ENCODE measurements at regions not wholly inside any gene's neighbourhood (a gene's known extent, or its start where the extent isn't known, plus 50 kb on each side); places are given as distances from the start of the nearest gene placed in this dataset.
A peak's percentile ranks its signal among the peaks of the same experiment; 100 is the strongest.
"Not testable (repeated sequence)": the region's sequence is repeated elsewhere in the genome, so short reads cannot be mapped to it uniquely, and the experiment has no call there.

DNA sequence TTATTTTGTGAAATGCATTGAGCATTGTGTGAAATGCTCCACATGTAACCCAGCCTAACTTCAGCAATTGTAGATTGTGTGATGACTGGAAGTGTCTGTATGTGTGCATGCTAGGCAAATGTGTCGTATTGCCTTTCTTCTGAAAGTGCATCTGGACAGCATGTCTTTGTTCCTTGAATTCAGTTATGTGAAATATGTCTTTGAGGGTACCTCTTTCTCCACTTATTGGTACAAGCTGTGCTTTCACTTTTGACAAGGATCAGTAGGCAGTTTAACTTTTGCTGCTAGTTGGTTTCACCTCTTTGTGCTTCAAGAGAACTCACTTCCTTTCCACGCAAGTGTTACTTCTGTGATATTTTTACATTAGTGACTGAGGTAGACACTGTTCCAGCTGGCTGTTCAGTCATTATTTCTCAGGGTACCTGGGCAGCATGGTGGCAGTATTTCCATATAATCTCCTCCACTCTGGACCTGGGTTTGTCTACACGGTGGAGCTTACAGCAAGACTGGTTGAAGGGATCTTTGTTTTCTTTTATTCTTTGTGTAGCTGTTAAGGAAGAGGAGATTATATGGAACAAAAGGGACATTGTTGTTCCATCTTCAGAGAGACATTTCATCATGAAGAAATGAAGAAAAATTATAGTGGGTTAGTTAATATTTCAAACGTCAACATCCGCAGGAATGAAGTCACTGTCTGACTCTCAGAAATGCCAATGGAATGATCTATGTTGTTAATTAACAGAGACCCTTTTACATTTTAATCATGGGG lies 175.4 kb downstream of the UTRN start:
- peak; percentile 52 for DNase-seq (ENCODE audit: low spot score)
- TF ChIP-seq, protein P1, sequence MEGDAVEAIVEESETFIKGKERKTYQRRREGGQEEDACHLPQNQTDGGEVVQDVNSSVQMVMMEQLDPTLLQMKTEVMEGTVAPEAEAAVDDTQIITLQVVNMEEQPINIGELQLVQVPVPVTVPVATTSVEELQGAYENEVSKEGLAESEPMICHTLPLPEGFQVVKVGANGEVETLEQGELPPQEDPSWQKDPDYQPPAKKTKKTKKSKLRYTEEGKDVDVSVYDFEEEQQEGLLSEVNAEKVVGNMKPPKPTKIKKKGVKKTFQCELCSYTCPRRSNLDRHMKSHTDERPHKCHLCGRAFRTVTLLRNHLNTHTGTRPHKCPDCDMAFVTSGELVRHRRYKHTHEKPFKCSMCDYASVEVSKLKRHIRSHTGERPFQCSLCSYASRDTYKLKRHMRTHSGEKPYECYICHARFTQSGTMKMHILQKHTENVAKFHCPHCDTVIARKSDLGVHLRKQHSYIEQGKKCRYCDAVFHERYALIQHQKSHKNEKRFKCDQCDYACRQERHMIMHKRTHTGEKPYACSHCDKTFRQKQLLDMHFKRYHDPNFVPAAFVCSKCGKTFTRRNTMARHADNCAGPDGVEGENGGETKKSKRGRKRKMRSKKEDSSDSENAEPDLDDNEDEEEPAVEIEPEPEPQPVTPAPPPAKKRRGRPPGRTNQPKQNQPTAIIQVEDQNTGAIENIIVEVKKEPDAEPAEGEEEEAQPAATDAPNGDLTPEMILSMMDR (IDR thresholded peaks at IDR 0.05; ENCODE audit: extremely low read depth, missing control alignments): no peak

DNA sequence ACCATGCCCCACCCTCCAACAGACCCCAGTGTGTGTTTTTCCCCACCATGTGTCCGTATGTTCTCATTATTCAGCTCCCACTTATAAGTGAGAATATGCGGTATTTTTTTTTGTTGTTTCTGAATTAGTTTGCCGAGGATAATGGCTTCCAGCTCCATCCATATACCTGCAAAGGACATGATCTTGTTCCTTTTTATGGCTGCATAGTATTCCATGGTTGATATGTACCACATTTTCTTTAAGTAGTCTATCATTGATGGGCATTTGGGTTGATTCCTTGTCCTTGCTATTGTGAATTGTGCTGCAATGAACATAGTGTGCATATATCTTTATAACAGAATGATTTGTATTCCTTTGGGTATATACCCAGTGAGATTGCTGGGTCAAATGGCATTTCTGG lies 176.9 kb downstream of the UTRN start:
- TF ChIP-seq, protein P1 (IDR thresholded peaks at IDR 0.05; ENCODE audit: extremely low read depth, missing control alignments): no peak
- no peak for DNase-seq (ENCODE audit: low spot score)

DNA sequence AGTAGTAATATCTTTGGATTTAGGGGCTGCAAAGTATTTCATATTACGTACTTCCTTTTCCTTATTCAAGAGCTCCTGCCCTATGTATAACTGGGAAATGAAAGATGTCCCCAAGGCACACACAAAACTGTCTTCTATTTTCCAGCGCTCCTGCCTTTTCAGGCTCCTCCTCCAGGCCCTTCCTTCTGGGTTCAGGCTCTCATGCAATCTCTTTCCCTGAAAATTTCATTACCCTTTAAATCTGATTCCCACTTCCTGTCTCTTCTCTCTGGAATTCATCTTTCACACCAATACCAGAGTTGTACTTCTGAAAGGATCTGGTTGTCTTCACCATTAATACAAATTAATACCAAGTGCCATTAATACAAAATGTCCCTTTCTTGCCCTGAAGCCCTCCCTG lies 181.6 kb downstream of the UTRN start:
- TF ChIP-seq, protein P1 (IDR thresholded peaks at IDR 0.05; ENCODE audit: extremely low read depth, missing control alignments): no peak
- no peak for DNase-seq (ENCODE audit: low spot score)

DNA sequence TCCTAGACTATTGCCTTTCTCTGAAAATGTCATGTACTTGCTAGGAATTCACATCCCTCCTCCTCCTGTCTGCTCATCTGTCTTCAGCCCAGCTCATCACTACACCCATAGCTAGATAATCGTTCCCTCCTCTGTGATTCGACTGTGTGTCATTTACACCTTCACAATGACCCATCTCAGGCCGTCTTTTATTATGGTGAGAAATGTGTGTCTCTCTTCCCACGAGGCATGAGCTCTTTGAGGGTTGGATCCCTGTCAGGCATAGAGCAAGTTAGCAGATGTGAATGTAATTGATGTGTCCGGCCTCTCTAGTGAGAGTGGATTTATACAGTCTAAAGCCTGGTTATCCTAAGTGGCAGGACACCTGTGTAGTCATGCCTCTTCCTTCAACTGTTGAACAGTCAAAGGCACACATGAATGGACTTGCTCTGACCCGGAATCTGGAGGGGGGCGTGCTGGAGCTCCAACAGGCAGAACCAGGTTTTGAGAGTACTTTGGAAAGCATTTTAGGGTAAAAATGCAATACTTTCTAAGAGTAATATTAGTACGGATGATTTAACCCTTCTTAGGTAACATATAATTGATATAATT lies 182.1 kb downstream of the UTRN start:
- TF ChIP-seq, protein P1 (IDR thresholded peaks at IDR 0.05; ENCODE audit: extremely low read depth, missing control alignments): no peak
- DNase-seq (ENCODE audit: low spot score): no peak

DNA sequence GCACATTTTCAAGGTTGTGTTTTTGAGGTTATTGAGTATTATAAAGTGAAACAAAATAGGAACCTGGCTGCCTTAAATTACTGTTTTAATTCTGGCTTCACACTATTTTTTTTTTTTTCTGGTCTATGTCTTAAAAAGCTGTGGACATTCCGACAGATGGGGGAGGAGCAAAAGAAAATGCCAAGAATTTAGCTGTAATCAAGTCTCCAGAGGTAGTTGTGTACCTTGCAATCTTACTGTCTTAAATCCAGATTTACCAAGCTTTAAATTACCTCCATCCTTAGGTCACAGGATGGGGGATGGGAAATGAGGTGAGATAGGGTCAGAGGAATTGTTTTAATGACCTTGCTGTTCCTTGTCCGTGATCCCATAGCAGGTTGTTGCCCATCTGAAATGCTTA lies 182.8 kb downstream of the UTRN start:
- no peak for DNase-seq (ENCODE audit: low spot score)
- TF ChIP-seq, protein P1 (IDR thresholded peaks at IDR 0.05; ENCODE audit: extremely low read depth, missing control alignments): no peak

DNA sequence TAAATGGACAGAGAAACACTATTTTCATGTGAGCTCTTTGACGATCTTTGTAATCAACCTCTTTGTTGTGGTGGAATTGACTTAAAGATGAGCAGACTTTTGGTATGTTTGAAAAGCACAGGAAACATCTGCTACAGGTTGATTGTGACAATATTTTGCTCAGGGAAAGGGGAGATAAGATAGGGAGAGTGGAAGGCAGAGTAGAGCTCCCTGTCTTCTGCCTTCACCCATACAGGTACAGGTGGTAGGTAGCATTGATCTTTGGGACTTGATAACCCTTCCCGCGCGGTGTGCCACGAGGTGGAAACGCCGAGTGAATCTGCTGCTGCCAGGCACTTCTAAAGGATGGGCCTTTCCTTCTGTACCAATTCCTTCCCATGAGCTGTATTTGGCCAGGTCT lies 183.6 kb downstream of the UTRN start:
- TF ChIP-seq, protein P1 (IDR thresholded peaks at IDR 0.05; ENCODE audit: extremely low read depth, missing control alignments): no peak
- no peak for DNase-seq (ENCODE audit: low spot score)

DNA sequence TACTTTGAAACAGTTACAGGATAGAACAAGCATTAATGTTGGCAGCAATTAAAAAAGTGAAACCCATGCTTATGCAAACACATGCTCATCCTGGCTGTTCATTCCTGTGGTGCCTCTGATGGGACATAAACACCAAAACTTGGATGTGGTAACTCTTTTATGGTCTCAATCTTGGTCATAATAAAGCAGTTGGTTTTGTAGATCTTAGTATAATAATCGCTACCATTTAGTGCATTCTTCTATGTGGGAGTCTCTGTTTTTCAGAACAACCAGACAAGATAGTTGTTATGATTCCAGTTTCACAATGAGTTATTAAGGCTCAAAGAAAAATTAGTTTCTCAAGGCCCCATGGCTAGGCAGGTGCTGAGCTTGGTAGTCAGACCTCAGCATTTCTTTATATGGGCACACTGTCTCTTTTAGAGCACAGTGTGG lies 184.0 kb downstream of the UTRN start:
- peak; percentile 65 for DNase-seq (ENCODE audit: low spot score)
- TF ChIP-seq, protein P1 (IDR thresholded peaks at IDR 0.05; ENCODE audit: extremely low read depth, missing control alignments): no peak

DNA sequence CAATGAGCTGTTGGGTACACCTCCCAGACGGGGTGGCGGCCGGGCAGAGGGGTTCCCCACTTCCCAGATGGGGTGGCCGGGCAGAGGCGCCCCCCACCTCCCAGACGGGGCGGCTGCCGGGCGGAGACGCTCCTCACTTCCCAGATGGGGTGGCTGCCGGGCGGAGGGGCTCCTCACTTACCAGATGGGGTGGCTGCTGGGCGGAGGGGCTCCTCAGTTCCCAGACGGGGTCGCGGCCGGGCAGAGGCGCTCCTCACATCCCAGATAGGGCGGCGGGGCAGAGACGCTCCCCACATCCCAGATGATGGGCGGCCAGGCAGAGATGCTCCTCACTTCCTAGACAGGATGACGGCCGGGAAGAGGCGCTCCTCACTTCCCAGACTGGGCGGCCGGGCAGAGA lies 185.1 kb downstream of the UTRN start:
- not testable (repeated sequence) for DNase-seq (ENCODE audit: low spot score)

All from GM20000 (cell line).